H1 (cell line): ENCODE measurements at regions not wholly inside any gene's neighbourhood (a gene's known extent, or its start where the extent isn't known, plus 50 kb on each side); places are given as distances from the start of the nearest gene placed in this dataset.

Experiments used
- CTCF ChIA-PET: fragments of 300-600 bp; sonication (Branson Sonifier 250); formaldehyde crosslinking; loops from one replicate; lab custom pipeline; 2021; ENCODE audit not compliant: partially characterized antibody; lab: Charles Lee
- POLR2A ChIA-PET: fragments of 300-600 bp; sonication (Branson Sonifier 250); formaldehyde crosslinking; loops from one replicate; lab custom pipeline; 2021; ENCODE audit warnings: inconsistent platforms; ENCODE audit not compliant: partially characterized antibody; lab: Charles Lee
- DNase-seq, 2 experiments: peaks; one replicate each; pipeline versions ENCODE4 v3.0.0 to v3.0.0-alpha.2; 2010 to 2022; ENCODE audit warnings: low spot score in 2 of 2, low read depth in 1 of 2, mixed read lengths in 1 of 2
- FAIRE-seq: peaks from 2 replicates; lab custom pipeline; 2011; peaks lifted over from hg19 to GRCh38; lab: Jason Lieb, UNC
- H2AFZ ChIP-seq: 2 replicates; pipeline ENCODE4 v1.8.1; 2012; ENCODE audit warnings: low read length, inconsistent platforms
- H2AK5ac ChIP-seq: 2 replicates; pipeline ENCODE4 v1.6.1; 2013; ENCODE audit warnings: low read depth, low read length
- H2BK120ac ChIP-seq: replicated peaks from 2 replicates; pipeline ENCODE3; 2013; ENCODE audit warnings: low read depth, low read length, inconsistent platforms
- H2BK12ac ChIP-seq: 2 replicates; pipeline ENCODE4 v1.6.1; 2013; ENCODE audit warnings: low read depth, low read length
- H2BK15ac ChIP-seq: 2 replicates; pipeline ENCODE4 v1.6.1; 2013; ENCODE audit warnings: low read length
- H2BK20ac ChIP-seq: 2 replicates; pipeline ENCODE4 v1.6.1; 2013; ENCODE audit warnings: low read length
- H2BK5ac ChIP-seq: 2 replicates; pipeline ENCODE4 v1.6.1; 2013; ENCODE audit warnings: low read depth, low read length
- H3K14ac ChIP-seq: 2 replicates; pipeline ENCODE4 v1.6.1; 2013; ENCODE audit warnings: inconsistent platforms; ENCODE audit not compliant: insufficient read length
- H3K18ac ChIP-seq: 2 replicates; pipeline ENCODE4 v1.6.1; 2013; ENCODE audit warnings: low read length; ENCODE audit errors: extremely low read depth
- H3K23ac ChIP-seq: 2 replicates; pipeline ENCODE4 v1.6.1; 2013; ENCODE audit warnings: inconsistent platforms; ENCODE audit not compliant: insufficient read length
- H3K23me2 ChIP-seq: 2 replicates; pipeline ENCODE4 v1.6.1; 2013; ENCODE audit warnings: low read depth, low read length
- H3K27ac ChIP-seq: 2 replicates; pipeline ENCODE4 v1.6.1; 2011; ENCODE audit warnings: low read depth, low read length, inconsistent platforms
- H3K27me3 ChIP-seq, 4 experiments: replicated peaks in 1 of 4; 1 replicate in 1 of 4; 2 replicates in 3 of 4; pipeline versions ENCODE4 v1.6.1 to v1.8.1; 2011 to 2013; ENCODE audit warnings: low read length in 3 of 4, mild to moderate bottlenecking in 3 of 4, inconsistent platforms in 2 of 4, mixed read lengths in 2 of 4, moderate library complexity in 1 of 4; ENCODE audit not compliant: control insufficient read depth in 3 of 4, insufficient read depth in 3 of 4; ENCODE audit errors: extremely low read depth in 1 of 4
- H3K36me3 ChIP-seq, 4 experiments: 2 replicates each; pipeline versions ENCODE4 v1.6.1 to v1.8.1; 2011 to 2013; ENCODE audit warnings: mild to moderate bottlenecking in 4 of 4, low read length in 3 of 4, moderate library complexity in 2 of 4, control low read depth in 1 of 4, inconsistent platforms in 1 of 4; ENCODE audit not compliant: insufficient read depth in 4 of 4, control insufficient read depth in 2 of 4
- H3K4ac ChIP-seq: replicated peaks from 2 replicates; pipeline ENCODE3; 2013; ENCODE audit warnings: low read length, low read depth, mixed read lengths, inconsistent platforms; ENCODE audit not compliant: insufficient read length
- H3K4me1 ChIP-seq, 4 experiments: replicated peaks in 1 of 4; 1 replicate in 1 of 4; 2 replicates in 3 of 4; pipeline versions ENCODE4 v1.6.1 to v1.8.1; 2011 to 2013; ENCODE audit warnings: low read length in 3 of 4, inconsistent platforms in 2 of 4, mixed read lengths in 1 of 4; ENCODE audit not compliant: insufficient read depth in 4 of 4, control insufficient read depth in 3 of 4
- H3K4me2 ChIP-seq, 2 experiments: 2 replicates each; pipeline versions ENCODE4 v1.6.1 to v1.8.1; 2011 to 2013; ENCODE audit warnings: low read depth in 2 of 2, low read length in 2 of 2, control low read depth in 1 of 2, inconsistent platforms in 1 of 2, mild to moderate bottlenecking in 1 of 2; ENCODE audit not compliant: insufficient read depth in 1 of 2
- H3K4me3 ChIP-seq, 4 experiments: fragments of 200-600, 300-600 bp in 1 of 4; sonication (generic), shearing (Covaris generic), sonication (Bioruptor Twin) in 1 of 4; 2 replicates each; pipeline versions ENCODE4 v1.5.1 to v1.8.1; 2011 to 2016; ENCODE audit warnings: low read length in 4 of 4, low read depth in 3 of 4, control low read depth in 2 of 4, inconsistent platforms in 2 of 4, mild to moderate bottlenecking in 2 of 4, mixed read lengths in 1 of 4, moderate library complexity in 1 of 4; ENCODE audit not compliant: insufficient read depth in 2 of 4; ENCODE audit errors: extremely low read depth in 1 of 4
- H3K56ac ChIP-seq: replicated peaks from 2 replicates; pipeline ENCODE3; 2013; ENCODE audit warnings: low read depth, mild to moderate bottlenecking, mixed read lengths, low read length, inconsistent platforms; ENCODE audit not compliant: insufficient read length
- H3K79me1 ChIP-seq: 2 replicates; pipeline ENCODE4 v1.6.1; 2013; ENCODE audit warnings: low read depth, low read length, control low read depth
- H3K79me2 ChIP-seq, 2 experiments: 2 replicates each; pipeline versions ENCODE4 v1.6.1 to v1.8.1; 2012 to 2013; ENCODE audit warnings: low read length in 2 of 2, mild to moderate bottlenecking in 2 of 2, inconsistent platforms in 1 of 2; ENCODE audit not compliant: insufficient read depth in 2 of 2, control insufficient read depth in 1 of 2
- H3K9ac ChIP-seq, 4 experiments: replicated peaks in 1 of 4; 1 replicate in 1 of 4; 2 replicates in 3 of 4; pipeline versions ENCODE4 v1.6.1 to v1.8.1; 2011 to 2013; ENCODE audit warnings: low read depth in 3 of 4, low read length in 3 of 4, control low read depth in 2 of 4, mild to moderate bottlenecking in 2 of 4, moderate library complexity in 2 of 4, inconsistent platforms in 1 of 4; ENCODE audit errors: extremely low read depth in 1 of 4
- H3K9me3 ChIP-seq, 2 experiments: 2 replicates each; pipeline versions ENCODE4 v1.6.1 to v1.8.1; 2012 to 2013; ENCODE audit warnings: mild to moderate bottlenecking in 2 of 2, moderate library complexity in 2 of 2, control low read depth in 1 of 2, inconsistent platforms in 1 of 2, low read depth in 1 of 2, low read length in 1 of 2, mixed read lengths in 1 of 2; ENCODE audit not compliant: insufficient read depth in 2 of 2
- H4K20me1 ChIP-seq, 2 experiments: replicated peaks in 1 of 2; 2 replicates each; pipeline versions ENCODE3 to v1.8.1; 2011 to 2013; ENCODE audit warnings: inconsistent platforms in 2 of 2, low read length in 2 of 2, mild to moderate bottlenecking in 1 of 2; ENCODE audit not compliant: insufficient read depth in 2 of 2, control insufficient read depth in 1 of 2
- H4K5ac ChIP-seq: 2 replicates; pipeline ENCODE4 v1.6.1; 2013; ENCODE audit warnings: low read length, low read depth, mixed read lengths, inconsistent platforms; ENCODE audit not compliant: insufficient read length
- H4K8ac ChIP-seq: 2 replicates; pipeline ENCODE4 v1.8.0; 2013; ENCODE audit warnings: mild to moderate bottlenecking, moderate library complexity, low read length, inconsistent platforms; ENCODE audit not compliant: insufficient read depth; ENCODE audit errors: extremely low read depth
- H4K91ac ChIP-seq: replicated peaks from 2 replicates; pipeline ENCODE3; 2013; ENCODE audit warnings: low read length, mixed read lengths, inconsistent platforms; ENCODE audit not compliant: insufficient read length
- ASH2L ChIP-seq: fragments of 200-600, 300-600 bp; sonication (generic); IDR thresholded peaks from one replicate; pipeline ENCODE4 v1.7.1; 2017; ENCODE audit warnings: low read length
- BACH1 ChIP-seq: IDR thresholded peaks from 2 replicates; pipeline ENCODE4 v1.6.1; 2012; ENCODE audit warnings: low read length, improper control_type of control experiment
- BRCA1 ChIP-seq: IDR thresholded peaks from 2 replicates; pipeline ENCODE4 v1.6.1; 2012; ENCODE audit warnings: low read depth, low read length, improper control_type of control experiment
- FOSL1 ChIP-seq: IDR thresholded peaks from 2 replicates; pipeline ENCODE4 v1.6.1; 2011; ENCODE audit warnings: mild to moderate bottlenecking, low read depth, low read length, moderate library complexity; ENCODE audit not compliant: insufficient read depth
- GABPA ChIP-seq: IDR thresholded peaks from 2 replicates; pipeline ENCODE4 v1.6.1; 2011; ENCODE audit warnings: mild to moderate bottlenecking, low read length, moderate library complexity, borderline replicate concordance; ENCODE audit not compliant: insufficient read depth
- HDAC2 ChIP-seq, 2 experiments: fragments of 300-600 bp in 1 of 2; sonication (generic) in 1 of 2; IDR thresholded peaks; 2 replicates each; pipeline ENCODE4 v1.6.1; 2011 to 2012; ENCODE audit warnings: low read depth in 2 of 2, low read length in 2 of 2, mild to moderate bottlenecking in 2 of 2, moderate library complexity in 2 of 2, borderline replicate concordance in 1 of 2, inconsistent platforms in 1 of 2
- MAFK ChIP-seq: IDR thresholded peaks from 2 replicates; pipeline ENCODE4 v1.6.1; 2012; ENCODE audit warnings: low read depth, mild to moderate bottlenecking, improper control_type of control experiment, low read length
- POLR2AphosphoS5 ChIP-seq: IDR thresholded peaks from 2 replicates; pipeline ENCODE4 v1.6.1; 2011; ENCODE audit warnings: low read depth, low read length
- SP1 ChIP-seq: IDR thresholded peaks from 2 replicates; pipeline ENCODE4 v1.6.1; 2011; ENCODE audit warnings: low read depth, low read length
- SP4 ChIP-seq: IDR thresholded peaks from 2 replicates; pipeline ENCODE4 v1.6.1; 2012; ENCODE audit warnings: low read length, inconsistent platforms
- TAF1 ChIP-seq: IDR thresholded peaks from 2 replicates; pipeline ENCODE4 v1.6.1; 2011; ENCODE audit warnings: mild to moderate bottlenecking, low read depth, low read length
- TAF7 ChIP-seq: optimal IDR thresholded peaks from 2 replicates; pipeline ENCODE3; 2011; ENCODE audit warnings: low read depth, mild to moderate bottlenecking, inconsistent platforms, low read length, moderate library complexity, borderline replicate concordance
- TEAD4 ChIP-seq: IDR thresholded peaks from 2 replicates; pipeline ENCODE4 v1.6.1; 2012; ENCODE audit warnings: low read depth, low read length, inconsistent platforms, mixed read lengths
- YY1 ChIP-seq: IDR thresholded peaks from 2 replicates; pipeline ENCODE4 v1.6.1; 2011; ENCODE audit warnings: low read depth, mild to moderate bottlenecking, low read length
- WGBS, 2 experiments: shearing (Covaris generic) in 1 of 2; methylation state at CpG; one replicate each; pipeline versions ENCODE4 v1.1.6 to v1.1.7; 2013 to 2015; ENCODE audit warnings: low lambda C conversion rate in 2 of 2, mixed read lengths in 2 of 2, inconsistent platforms in 1 of 2, low coverage in 1 of 2, missing lambda C conversion rate in 1 of 2; ENCODE audit not compliant: insufficient replicate concordance in 2 of 2, insufficient coverage in 1 of 2, insufficient read length in 1 of 2; ENCODE audit errors: extremely low coverage in 1 of 2, missing lambda C conversion rate in 1 of 2; 5-methylcytosine and 5-hydroxymethylcytosine counted together

GRCh38 chr7:116439841-116440549 lies 59.5 kb upstream of the CAV2 start:
- ChIA-PET POLR2A (no interaction called here), CTCF (no interaction called here)
- no peak overlapping the region for H4K91ac ChIP-seq
- 94% methylated on average over 4 of the region's 4 CpGs; no CpG with 5 or more reads in 1 of the 2 experiments for WGBS, 2 experiments
- H3K9me3 ChIP-seq: no peaks in the 10 kb centered on the region
- H3K4me1 ChIP-seq: no peaks in the 10 kb centered on the region
- no peaks in the 10 kb centered on the region for H3K23me2 ChIP-seq
- no peak overlapping the region for H2BK5ac ChIP-seq
- no peak overlapping the region for H3K18ac ChIP-seq
- H2BK12ac ChIP-seq: no peak overlapping the region
- no peaks in the 10 kb centered on the region for H3K79me1 ChIP-seq
- FAIRE-seq (no peak), DNase-seq (no peak)
- no peak overlapping the region for H3K23ac ChIP-seq
- no peaks in the 10 kb centered on the region for H3K27me3 ChIP-seq
- TF ChIP-seq YY1 (no peak), TEAD4 (no peak), FOSL1 (no peak), POLR2AphosphoS5 (no peak), MAFK (no peak), GABPA (no peak), ASH2L (no peak), BACH1 (no peak), SP1 (no peak), BRCA1 (no peak), HDAC2 (IDR thresholded peaks at IDR 0.05; ENCODE audit: borderline replicate concordance in 1 of 2, low read depth in 2 of 2, low read length in 2 of 2) (no peak), TAF7 (no peak), SP4 (no peak), TAF1 (no peak)
- H4K5ac ChIP-seq: no peak overlapping the region
- H2BK15ac ChIP-seq: no peak overlapping the region
- H3K4ac ChIP-seq: no peak overlapping the region
- no peak overlapping the region for H3K27ac ChIP-seq
- no peak overlapping the region for H2AK5ac ChIP-seq
- H2BK20ac ChIP-seq: no peak overlapping the region
- H3K14ac ChIP-seq: no peak overlapping the region
- H4K8ac ChIP-seq: no peak overlapping the region
- H3K79me2 ChIP-seq: no peaks in the 10 kb centered on the region
- no peak overlapping the region for H3K56ac ChIP-seq
- H2AFZ ChIP-seq: no peak overlapping the region
- H2BK120ac ChIP-seq: no peak overlapping the region
- no peaks in the 10 kb centered on the region for H4K20me1 ChIP-seq
- no peaks in the 10 kb centered on the region for H3K36me3 ChIP-seq
- H3K4me3 ChIP-seq: no peak overlapping the region
- H3K9ac ChIP-seq: no peak overlapping the region
- H3K4me2 ChIP-seq: no peak overlapping the region
